ENCODE measurements at regions not wholly inside any gene's neighbourhood (a gene's known extent, or its start where the extent isn't known, plus 50 kb on each side); places are given as distances from the start of the nearest gene placed in this dataset.

DNA sequence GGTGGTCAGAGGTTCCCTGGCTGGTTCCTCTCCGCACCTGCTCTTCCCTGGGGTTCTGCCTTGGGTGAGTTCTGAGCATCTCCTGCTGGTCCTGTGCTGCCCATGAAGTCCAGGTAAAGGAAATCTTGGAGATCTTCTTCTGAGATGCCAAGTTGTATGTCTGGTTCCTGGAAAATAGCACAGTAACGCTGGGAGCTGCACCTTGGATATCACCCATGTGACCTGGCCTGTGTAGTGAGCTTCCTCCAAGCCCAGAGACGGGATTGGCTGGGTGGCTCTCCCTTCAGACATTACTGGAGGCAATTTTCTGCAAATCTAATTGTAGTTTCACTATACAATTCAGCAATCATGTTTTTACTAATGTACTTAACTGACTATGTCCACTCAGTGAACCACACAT lies 1281.1 kb downstream of the TMEM121 start:
- TF ChIP-seq POLR2A (IDR thresholded peaks at IDR 0.05; ENCODE audit: low read depth, low read length) (no peak), POLR2AphosphoS5 (IDR thresholded peaks at IDR 0.05; ENCODE audit: low read depth, low read length) (no peak)
